Activated CD4-positive, alpha-beta T cell treated with anti-CD3 and anti-CD28 coated beads, Interleukin-2, amount 50 U/mL, for 48 hours (primary cell): ENCODE measurements at regions not wholly inside any gene's neighbourhood (a gene's known extent, or its start where the extent isn't known, plus 50 kb on each side); places are given as distances from the start of the nearest gene placed in this dataset.
"Not testable (repeated sequence)": the region's sequence is repeated elsewhere in the genome, so short reads cannot be mapped to it uniquely, and the experiment has no call there.

ENCODE experiments used
- DNase-seq, 2 experiments: peaks; one replicate each; pipeline ENCODE4 v3.0.0-alpha.2; 2020

DNA sequence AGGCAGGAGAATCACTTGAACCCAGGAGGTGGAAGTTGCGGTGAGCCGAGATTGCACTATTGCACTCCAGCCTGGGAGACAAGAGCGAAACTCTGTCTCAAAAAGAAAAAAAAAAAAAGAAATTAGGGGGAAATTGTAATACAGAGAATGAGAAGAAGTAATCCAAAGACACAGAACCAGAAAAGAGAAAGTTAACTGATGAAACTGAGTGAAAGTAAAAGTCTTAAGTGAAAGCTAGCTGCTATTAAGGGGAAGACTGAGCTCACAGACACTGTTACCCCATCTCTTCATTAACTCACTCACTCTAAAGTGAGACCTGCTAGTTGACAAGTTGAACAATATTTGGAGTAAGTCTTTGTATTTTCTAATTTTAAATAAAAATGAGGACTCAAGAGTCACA lies 763.0 kb upstream of the PCDH10 start:
- DNase-seq = no peak

DNA sequence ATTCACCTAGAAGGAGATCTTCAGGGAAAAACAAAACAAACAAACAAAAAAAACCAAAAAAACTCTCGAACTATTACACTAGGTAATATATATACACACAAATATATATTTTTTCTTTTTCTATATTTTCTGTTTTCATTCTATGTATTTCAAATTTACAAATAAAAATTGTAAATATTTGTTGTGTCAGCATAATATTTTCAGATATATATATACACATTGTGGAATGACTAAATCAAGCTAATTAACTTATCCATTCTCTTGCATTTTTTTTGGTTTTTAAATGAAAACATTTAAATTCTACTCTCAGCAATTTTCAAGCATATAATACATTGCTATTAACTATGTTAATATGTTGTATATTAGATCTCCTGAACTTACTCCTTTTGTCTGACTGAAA lies 762.0 kb upstream of the PCDH10 start:
- DNase-seq = no peak

DNA sequence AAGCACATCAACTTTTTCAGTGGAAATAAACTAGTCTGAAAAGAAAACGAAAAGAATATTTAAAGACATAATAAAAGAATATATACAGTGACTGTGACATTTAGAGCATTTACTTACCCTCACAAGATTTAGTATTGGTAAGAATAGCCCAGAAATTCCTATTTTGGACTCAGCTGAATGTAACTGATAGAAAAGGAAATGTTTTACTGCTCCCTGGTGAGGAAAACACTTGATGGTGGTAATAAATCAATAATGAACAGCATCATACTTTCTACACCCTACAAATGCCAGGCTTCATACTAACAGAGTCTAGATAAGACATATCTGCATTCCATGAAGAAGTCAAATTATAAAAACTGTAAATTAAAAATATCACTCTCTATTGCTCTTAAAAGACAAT lies 753.5 kb upstream of the PCDH10 start:
- no peak for DNase-seq

DNA sequence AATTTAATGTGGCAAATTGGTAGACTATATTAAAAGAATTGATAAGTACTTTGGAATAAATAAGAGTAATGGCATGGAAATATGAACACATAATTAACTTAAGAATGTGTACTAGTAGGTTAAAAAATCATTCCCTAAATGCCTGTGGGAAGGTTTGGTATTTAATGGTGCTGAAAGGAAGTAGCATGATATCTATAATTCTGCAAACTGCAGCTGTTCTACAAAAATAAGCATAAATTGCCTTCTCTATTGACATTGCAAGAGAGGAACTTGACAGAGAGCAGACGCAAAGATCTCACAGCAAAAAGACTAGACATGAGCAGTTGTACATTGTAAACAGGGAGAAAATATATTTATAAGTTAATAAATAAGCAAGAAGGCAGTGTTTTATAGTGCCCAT lies 752.5 kb upstream of the PCDH10 start:
- DNase-seq = no peak

DNA sequence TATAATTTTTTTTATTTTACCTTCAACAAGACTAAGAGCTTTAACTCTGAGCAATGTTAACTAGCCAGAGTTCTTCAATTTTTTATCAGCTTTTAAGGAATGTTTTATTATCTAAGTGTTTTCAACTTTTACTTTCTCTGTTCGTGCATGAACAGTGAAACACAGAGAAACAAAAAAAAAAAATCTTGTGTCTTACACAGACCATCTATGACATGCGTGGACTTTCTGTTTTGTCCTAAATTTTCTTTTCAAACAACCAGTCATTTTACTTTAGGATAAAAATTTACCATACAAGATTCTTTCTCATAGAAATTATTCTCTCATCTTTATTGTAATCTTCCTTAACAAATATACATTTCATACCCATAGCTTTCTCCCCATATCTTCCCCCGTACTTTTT lies 731.9 kb upstream of the PCDH10 start:
- no peak for DNase-seq

DNA sequence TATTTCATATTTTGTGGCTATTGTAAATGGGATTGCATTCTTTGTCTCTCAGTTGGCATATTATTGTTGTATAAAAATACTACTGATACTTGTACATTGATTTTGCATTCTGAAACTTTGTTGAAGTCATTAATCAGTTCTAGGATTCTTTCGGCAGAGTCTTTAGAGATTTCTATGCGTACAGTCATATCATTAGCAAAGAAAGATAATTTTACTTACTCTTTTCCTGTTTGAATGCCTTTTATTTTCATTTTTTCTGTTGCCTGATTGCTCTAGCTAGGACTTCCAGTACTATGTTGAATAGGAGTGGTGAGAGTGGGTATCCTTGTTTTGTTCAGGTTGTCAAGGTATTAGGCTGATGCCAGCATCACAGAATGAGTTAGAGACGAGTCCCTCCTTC lies 722.0 kb upstream of the PCDH10 start:
- DNase-seq = no peak

DNA sequence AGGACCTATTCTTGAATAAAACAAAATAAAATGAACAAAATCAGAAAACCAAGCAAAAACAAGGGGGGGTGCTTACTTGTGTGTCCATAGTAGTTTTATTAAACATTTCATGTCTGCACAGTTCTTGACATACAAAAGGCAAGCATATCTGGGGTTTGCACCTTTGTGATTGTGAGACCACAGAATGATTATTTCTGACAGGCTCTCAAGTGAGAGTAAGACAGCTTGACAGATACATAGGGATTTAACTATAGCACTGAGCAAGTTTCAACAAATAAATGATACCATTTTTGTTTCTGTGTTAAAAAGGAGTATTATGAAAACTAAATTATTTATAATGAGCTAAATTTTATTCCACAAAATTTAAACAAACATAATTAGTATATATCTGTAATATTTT lies 712.0 kb upstream of the PCDH10 start:
- no peak for DNase-seq

DNA sequence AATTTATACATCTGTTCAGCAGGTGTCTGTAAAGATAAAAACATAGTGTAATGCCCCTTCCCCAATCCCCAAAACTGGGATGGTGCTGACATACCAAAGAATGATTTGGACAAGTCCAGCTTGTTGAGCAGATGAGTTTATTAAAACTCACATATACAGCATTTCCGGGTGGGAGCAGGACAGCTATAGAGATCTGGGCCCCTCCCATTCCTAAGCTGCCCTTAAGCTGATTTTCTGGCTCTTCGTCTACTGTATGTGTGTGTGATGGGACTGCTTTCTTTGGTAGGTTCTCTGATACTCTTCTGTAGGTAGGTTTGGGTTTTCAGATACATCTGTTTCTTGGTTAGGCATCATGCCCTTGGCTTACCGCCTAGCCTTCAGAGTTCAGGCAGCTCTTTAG lies 703.7 kb upstream of the PCDH10 start:
- no peak for DNase-seq

DNA sequence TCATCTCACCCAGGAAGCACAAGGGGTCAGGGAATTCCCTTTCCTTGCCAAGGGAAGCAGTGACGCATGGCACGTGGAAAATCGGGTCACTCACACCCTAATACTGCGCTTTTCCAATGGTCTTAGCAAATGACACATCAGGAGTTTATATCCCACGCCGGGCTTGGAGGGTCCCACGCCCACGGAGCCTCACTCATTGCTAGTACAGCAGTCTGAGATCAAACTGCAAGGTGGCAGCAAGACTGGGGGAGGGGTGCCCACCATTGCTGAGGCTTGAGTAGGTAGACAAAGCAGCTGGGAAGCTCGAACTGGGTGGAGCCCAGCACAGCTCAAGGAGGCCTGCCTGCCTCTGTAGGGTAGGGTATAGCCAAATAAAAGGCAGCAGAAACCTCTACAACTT lies 691.1 kb upstream of the PCDH10 start:
- DNase-seq = not testable (repeated sequence)

DNA sequence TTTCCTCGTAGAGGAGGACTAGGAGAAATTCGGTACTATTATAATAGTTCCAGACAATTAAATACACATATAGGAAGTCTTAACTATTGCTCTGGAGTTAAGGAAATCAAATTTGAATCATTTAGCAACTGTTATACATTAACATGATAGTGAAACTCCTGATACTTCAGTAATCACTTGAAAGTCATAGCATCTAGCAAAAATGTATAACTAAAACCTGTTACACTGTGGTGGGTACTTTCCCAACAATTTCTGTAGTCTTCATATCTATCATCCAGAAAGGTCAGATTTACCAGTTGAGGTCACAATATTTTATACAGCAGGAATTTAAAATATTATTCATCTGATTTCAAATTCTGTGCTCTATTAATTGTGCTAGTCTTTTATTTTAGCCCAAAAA lies 669.6 kb upstream of the PCDH10 start:
- no peak for DNase-seq

DNA sequence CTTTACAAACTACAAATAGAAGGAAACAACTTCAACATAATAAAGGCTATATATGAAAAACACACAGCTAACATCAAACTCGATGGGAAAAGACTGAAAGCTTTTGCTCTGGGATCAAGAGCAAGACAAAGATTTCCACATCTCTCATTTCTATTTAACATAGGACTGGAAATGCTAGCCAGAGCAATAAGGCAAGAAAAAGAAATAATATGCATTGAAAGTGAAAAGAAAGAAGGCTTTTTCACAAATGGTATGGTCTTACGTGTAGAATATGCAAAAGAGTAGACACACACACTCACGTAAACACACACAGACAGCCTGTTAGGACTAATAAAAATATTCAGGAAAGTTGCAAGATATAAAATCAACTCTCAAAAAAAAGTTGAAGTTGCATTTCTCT lies 660.5 kb upstream of the PCDH10 start:
- no peak for DNase-seq

DNA sequence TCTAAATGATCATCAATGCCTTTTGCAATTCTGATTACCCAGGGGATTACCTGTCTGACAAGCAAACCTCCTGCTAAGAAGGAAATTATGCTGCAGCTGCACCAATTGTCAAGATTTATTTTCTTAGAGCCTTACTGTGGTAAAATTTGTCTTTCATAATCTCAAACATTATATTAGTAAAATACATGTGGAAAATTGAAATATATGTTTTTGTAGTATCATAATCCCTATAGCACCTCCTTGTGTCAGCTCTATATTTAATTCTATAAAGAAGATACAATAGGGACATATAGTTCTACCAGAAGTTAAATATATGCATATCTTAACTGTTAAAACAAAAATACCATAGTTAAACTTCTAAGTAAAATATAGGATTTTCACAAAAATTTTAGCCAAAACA lies 655.6 kb upstream of the PCDH10 start:
- DNase-seq = no peak

DNA sequence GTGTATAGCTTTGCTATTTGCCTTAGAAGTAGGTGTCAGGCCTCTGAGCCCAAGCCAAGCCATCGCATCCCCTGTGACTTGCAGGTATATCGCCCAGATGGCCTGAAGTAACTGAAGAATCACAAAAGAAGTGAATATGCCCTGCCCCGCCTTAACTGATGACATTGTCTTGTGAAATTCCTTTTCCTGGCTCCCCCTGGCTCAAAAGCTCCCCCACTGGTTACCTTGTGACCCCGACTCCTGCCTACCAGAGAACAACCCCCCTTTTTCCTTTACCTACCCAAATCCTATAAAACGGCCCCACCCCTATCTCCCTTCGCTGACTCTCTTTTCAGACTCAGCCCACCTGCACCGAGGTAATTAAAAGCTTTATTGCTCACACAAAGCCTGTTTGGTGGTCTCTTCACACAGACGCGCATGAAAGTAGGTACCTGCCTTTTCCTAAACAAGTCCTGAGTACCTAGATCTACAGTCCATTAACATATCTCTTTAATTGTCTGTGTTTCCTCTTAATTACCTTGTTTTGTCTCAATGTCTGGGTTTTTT lies 653.8 kb upstream of the PCDH10 start:
- not testable (repeated sequence) for DNase-seq

DNA sequence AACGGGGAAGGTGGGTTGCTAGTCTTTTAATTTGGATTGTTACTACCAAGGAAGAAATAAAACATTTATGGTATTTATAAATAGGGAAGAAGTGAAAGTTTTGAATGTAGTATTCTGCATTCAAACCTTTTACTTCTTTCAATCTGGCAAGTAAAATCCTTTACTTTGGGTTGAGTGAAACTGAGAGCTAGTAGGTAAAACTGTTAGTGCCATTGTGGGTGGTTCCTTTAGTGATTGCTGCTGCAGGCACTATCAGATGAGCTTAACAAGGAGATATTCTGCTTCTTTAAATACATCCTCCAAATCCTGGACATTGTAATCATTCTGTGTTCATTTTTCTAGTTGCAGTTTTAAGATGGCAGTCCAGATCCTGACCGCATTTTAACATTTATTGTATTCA lies 650.9 kb upstream of the PCDH10 start:
- no peak for DNase-seq

DNA sequence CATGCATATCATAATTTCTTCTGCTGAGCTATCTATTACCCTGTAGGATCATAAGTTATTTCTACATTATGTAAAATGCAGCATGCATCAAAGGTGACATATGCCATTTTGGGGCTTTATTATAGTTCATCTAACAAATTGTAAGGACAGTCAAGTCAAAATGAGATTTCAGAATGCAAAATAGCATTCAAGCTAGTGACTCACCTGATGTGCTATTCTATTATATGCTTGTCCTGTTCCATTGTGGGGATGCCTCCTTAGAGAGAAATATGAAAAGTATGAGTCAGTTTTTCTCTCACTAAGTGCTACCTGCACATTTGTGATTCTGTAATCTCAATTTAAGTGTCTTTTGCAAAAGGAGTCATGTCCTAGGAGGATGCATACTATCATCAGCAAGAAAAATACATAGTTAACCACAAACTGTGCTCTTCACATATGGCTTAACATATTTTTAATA lies 647.0 kb upstream of the PCDH10 start:
- DNase-seq = no peak

DNA sequence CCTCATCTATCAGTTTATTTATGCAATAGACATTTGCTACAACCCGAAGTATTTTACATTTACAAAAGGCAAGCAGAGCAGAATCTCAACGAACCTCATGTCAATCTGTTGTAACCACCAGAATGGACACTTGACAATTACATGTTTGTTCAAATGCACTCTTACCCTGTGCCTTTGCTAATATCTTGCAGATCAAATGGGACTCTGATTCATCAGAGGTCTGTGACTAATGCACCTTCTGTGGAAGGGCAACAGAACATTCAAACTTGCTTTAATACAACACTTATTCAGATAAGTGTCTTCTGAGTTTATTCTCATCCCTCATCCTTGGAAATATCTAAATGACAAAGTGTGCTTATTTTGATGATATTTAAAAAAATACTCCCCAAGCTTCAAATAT lies 644.7 kb upstream of the PCDH10 start:
- DNase-seq = no peak

DNA sequence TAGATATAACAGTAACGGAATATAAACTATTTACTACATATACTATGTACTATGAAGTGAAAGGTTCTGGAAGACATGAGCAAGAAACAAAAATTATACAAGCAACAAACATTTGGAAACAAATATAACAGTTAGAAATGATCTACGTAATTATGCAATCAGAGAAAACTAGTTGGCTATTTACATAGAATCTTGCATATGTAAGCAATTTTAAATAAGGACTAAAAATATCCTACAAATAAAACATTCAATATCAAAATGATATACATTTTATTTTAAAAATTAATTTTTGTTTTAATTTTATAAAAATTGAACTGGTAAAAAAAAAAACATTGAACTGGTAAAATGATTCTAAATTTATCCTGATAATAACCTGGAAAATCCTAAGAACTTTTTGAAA lies 642.5 kb upstream of the PCDH10 start:
- no peak for DNase-seq

DNA sequence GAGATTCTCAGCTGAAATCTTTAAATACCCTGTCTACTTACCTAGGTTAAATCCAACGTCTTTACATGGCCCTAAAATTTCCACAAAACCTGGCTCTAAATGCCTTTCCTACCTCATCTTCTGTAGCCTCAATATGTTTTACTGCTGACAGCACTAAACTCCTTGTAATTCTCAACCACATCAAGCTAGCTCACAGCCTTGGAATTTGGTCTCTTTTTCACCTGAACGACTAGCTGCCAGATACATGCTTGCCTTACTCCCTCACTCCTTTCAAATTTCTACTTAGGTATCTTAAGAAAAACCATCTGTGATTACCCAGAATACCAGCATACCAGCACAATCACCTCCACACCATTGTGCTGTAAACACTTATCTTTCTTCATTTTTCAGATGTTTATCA lies 635.6 kb upstream of the PCDH10 start:
- no peak for DNase-seq

DNA sequence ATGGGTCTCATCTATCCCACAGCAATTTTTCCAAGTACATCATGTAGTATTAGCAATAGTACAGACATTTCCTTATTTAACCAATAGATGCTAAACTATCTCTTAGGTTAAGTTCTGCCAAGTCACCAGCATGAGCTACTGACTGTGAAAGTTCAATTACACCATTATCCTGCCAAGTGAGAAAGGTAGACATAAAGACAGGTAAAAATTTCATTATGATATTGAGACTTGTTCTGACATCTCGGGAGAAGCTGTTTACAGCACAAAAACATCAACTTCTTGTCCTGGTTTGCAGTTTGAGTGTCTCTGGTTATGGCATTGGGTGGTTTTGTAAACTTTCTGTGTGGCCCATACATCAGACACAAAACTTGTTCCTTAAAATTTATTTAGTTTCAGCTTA lies 622.4 kb upstream of the PCDH10 start:
- DNase-seq = no peak

DNA sequence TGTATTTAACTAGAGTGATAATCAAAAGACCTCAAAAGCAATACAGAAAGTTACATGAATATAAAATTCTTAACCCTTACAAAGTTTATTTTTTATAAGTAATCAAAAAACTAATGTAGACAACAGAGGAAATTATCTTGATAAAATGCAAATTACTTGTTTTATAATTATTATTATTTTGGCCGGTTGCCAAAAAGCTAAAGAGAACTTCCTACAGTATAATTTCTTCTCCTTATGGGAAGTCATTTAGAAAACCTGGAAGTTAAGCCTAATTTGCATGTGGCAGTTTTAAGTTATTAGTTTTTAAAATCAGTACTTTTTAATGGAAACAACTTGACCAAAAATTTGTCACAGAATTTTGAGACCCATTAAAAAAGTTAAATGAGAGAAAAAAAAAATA lies 621.3 kb upstream of the PCDH10 start:
- no peak for DNase-seq

DNA sequence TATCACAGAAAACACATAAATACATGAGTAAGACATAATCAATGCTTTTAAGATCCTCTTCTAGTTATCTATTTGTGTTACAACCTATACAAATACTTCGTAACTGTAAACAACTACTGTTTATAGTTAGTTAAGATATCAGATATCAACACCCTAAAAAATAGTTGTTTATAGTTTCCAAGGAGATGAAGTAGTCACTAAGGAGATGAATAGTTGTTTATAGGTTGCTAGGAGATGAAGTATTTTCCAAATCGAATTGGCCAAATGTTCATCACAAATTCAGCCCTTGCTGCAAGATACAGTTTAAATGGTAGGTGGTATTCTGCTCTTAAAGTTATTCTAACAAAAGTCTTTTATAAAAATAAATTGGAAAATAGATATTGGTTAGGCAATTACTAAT lies 618.2 kb upstream of the PCDH10 start:
- no peak for DNase-seq

DNA sequence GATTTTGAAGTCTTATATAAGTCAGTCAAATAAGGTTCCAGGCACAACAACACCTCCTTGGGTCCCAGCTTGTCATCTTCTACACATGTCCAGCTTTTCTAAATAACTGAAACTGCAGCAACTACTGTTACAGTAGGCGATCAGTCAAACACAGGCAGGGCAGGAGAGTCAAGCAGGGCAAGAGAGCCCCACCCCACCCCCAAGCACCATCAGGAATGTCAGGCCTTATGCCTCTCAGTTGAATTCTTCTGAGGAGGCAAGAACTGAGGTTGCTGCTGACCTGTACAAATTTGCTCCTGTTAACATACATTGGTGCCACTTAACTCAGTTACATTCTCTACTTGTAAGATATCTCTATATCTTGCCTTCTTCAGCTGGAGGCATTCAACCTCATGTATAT lies 608.8 kb upstream of the PCDH10 start:
- no peak for DNase-seq

DNA sequence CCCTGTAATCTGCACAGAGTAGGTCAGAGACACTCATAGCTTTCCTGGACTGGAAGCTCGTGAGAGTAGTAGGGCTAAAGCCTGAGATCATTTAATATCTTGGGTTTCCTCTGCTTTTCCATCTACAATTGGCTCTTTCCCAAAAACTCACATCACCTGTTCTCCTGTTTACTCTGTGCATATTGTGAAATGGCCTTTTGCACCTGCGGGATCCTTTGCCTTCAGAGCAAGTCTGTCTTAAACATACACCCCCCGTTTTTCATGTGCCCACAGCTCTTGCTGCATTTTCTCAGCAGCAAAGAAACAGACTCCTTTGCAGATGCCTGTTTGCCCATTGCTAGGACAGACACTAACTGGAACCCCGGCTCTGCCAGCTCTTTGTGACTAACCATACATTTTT lies 608.3 kb upstream of the PCDH10 start:
- no peak for DNase-seq

DNA sequence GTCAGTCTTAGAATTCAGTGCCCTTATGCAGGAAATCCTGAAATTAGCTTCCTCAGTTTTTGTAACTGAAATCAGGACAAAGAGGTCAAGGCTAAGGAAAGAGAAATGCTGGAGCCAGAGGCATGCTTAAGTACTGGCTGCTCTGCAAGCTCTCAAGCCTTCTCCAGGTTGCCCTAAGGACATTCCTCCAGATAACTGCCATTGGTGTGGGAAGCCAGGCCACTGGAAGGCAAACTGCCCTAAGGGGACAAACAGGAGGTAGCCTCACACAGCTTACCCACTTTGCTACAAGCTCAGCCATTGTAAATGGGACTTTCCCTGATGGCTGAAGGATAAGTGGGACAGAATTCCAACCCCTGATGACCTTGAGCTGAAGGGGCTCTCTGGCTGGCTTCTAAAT lies 606.9 kb upstream of the PCDH10 start:
- DNase-seq = no peak

DNA sequence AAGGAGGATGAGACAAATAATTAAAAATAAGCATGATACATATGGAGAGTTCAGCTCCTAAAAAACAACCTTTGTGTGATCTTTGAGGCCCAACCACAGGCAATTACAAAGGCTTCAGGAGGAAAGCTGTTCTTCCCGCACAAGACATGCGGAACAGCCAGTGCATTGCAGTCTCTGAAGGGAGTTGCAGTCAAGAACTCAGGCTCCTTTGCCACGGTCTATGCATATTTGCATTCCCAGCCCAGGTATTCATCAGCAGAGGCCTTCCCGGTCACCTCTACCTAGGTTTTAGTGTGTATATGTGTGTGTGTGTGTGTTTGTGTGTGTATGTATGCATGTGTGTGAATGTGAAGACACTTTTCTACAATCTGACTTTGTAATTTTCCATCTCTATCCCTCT lies 600.6 kb upstream of the PCDH10 start:
- DNase-seq = no peak

DNA sequence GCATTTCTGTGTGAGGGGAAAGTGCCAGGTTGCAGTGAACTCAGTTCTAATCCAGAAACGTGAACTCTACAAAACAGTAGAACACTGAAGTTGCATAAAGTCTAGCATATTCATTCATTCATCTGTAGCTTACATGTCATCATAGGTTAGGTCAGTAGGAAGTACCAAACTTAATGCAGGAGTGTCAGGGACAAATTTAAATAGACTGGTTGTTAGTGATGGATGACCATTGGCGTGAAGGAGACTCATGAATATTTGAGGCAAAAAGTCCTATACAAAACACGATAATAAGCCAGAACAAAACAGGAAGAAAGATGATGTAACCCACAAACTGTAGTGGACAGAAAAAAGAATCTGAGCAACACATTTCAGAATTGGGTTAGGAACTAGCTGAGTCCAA lies 592.8 kb upstream of the PCDH10 start:
- no peak for DNase-seq
